GM19025 (cell line): ENCODE measurements at regions not wholly inside any gene's neighbourhood (a gene's known extent, or its start where the extent isn't known, plus 50 kb on each side); places are given as distances from the start of the nearest gene placed in this dataset.
"Not testable (repeated sequence)": the region's sequence is repeated elsewhere in the genome, so short reads cannot be mapped to it uniquely, and the experiment has no call there.

Experiments used
- ATAC-seq: cut with Tn5 transposase; IDR thresholded peaks from one replicate; pipeline ENCODE4 v1.9.1; 2021; ENCODE audit warnings: mild to moderate bottlenecking, low read depth, moderate library complexity; ENCODE audit not compliant: unreplicated experiment

- ATAC-seq, result not testable (repeated sequence)
Observed at GRCh38 chr14:105969026-105969425, 442.6 kb downstream of the TMEM121 start.

- not testable (repeated sequence) for ATAC-seq
Observed at GRCh38 chr14:105970821-105971220, 444.4 kb downstream of the TMEM121 start.

- no peak for ATAC-seq
Observed at GRCh38 chr14:105971593-105972500, 445.5 kb downstream of the TMEM121 start.

GRCh38 chr14:105974902-105975301, 448.5 kb downstream of the TMEM121 start:
- no peak for ATAC-seq

- ATAC-seq, result no peak
Observed at GRCh38 chr14:105978618-105979295, 452.4 kb downstream of the TMEM121 start.

- ATAC-seq, result no peak
Observed at GRCh38 chr14:105979446-105979845, 453.1 kb downstream of the TMEM121 start.

- ATAC-seq, result no peak
Observed at GRCh38 chr14:105980224-105980623, 453.8 kb downstream of the TMEM121 start.

GRCh38 chr14:105981517-105982302, 455.3 kb downstream of the TMEM121 start:
- ATAC-seq, result not testable (repeated sequence)

GRCh38 chr14:105982664-105983063, 456.3 kb downstream of the TMEM121 start:
- ATAC-seq, result no peak

- no peak for ATAC-seq
Observed at GRCh38 chr14:105986894-105987284, 460.5 kb downstream of the TMEM121 start.

GRCh38 chr14:105987563-105987962, 461.2 kb downstream of the TMEM121 start:
- no peak for ATAC-seq

- no peak for ATAC-seq
Observed at GRCh38 chr14:105989566-105990302, 463.4 kb downstream of the TMEM121 start.

GRCh38 chr14:105991677-105992076, 465.3 kb downstream of the TMEM121 start:
- ATAC-seq, result not testable (repeated sequence)

- ATAC-seq, result no peak
Observed at GRCh38 chr14:105993814-105994213, 467.4 kb downstream of the TMEM121 start.

- not testable (repeated sequence) for ATAC-seq
Observed at GRCh38 chr14:105995011-105995710, 468.8 kb downstream of the TMEM121 start.

- not testable (repeated sequence) for ATAC-seq
Observed at GRCh38 chr14:105998597-105998996, 472.2 kb downstream of the TMEM121 start.

- no peak for ATAC-seq
Observed at GRCh38 chr14:105999361-106000028, 473.1 kb downstream of the TMEM121 start.

- not testable (repeated sequence) for ATAC-seq
Observed at GRCh38 chr14:106000029-106000511, 473.7 kb downstream of the TMEM121 start.

GRCh38 chr14:106001277-106001676, 474.9 kb downstream of the TMEM121 start:
- not testable (repeated sequence) for ATAC-seq
